Thoracic aorta (tissue), 2 donors: ENCODE measurements at regions not wholly inside any gene's neighbourhood (a gene's known extent, or its start where the extent isn't known, plus 50 kb on each side); places are given as distances from the start of the nearest gene placed in this dataset.

Experiments
- ATAC-seq: fragments of 150-250 bp; one replicate; pipeline ENCODE4 v1.8.0; 2017; ENCODE audit warnings: low read depth; ENCODE audit not compliant: insufficient number of reproducible peaks, low FRiP score
- DNase-seq: peaks from one replicate; pipeline ENCODE4 v3.0.0-alpha.2; 2020; ENCODE audit warnings: low spot score
- H3K27ac ChIP-seq, 2 donors: fragments of 200-600 bp; sonication (generic); 1 replicate in 1 of 2; 2 replicates in 1 of 2; pipeline ENCODE4 v1.5.1; 2016; ENCODE audit warnings: mild to moderate bottlenecking in 2 of 2, moderate library complexity in 2 of 2
- H3K27me3 ChIP-seq: fragments of 200-600 bp; sonication (generic); replicated peaks from 2 replicates; pipeline ENCODE4 v1.6.0; 2016; ENCODE audit warnings: mild to moderate bottlenecking; ENCODE audit not compliant: insufficient read depth
- H3K36me3 ChIP-seq: fragments of 200-600 bp; sonication (generic); one replicate; pipeline ENCODE4 v1.5.1; 2016
- H3K4me1 ChIP-seq, 2 donors: fragments of 200-600 bp; sonication (generic); 1 replicate in 1 of 2; 2 replicates in 1 of 2; pipeline versions ENCODE4 v1.5.1 to v1.6.0; 2016; ENCODE audit warnings: low read depth in 2 of 2, mild to moderate bottlenecking in 1 of 2; ENCODE audit not compliant: control insufficient read depth in 1 of 2
- H3K4me3 ChIP-seq: fragments of 200-600 bp; sonication (generic); 2 replicates; pipeline ENCODE4 v1.5.1; 2016; ENCODE audit warnings: mild to moderate bottlenecking
- H3K9me3 ChIP-seq: fragments of 200-600 bp; sonication (generic); 2 replicates; pipeline ENCODE4 v1.5.1; 2016
- CTCF ChIP-seq: fragments of 200-600 bp; sonication (generic); IDR thresholded peaks from one replicate; pipeline ENCODE4 v1.5.1; 2019; ENCODE audit warnings: antibody characterized with exemption

- no peak for ATAC-seq
- no peak for TF ChIP-seq CTCF
- DNase-seq: no peak
These were observed 921.7 kb downstream of the TBL1XR1 start for GRCh38 chr3:176275538-176275937.

GRCh38 chr3:176275113-176275512 lies 922.2 kb downstream of the TBL1XR1 start:
- no peaks in the 10 kb centered on the region for H3K9me3 ChIP-seq
- no peaks in the 10 kb centered on the region for H3K36me3 ChIP-seq
- no peak for DNase-seq
- no peaks in the 10 kb centered on the region for H3K27me3 ChIP-seq
- H3K4me3 ChIP-seq: no peak overlapping the region
- no peaks in the 10 kb centered on the region for H3K4me1 ChIP-seq
- H3K27ac ChIP-seq: no peak overlapping the region
- no peak for TF ChIP-seq CTCF
- no peak for ATAC-seq

More at GRCh38 chr3:176275538-176275937, 921.7 kb downstream of the TBL1XR1 start:
- H3K27ac ChIP-seq: no peak overlapping the region
- H3K4me1 ChIP-seq: no peaks in the 10 kb centered on the region
- no peaks in the 10 kb centered on the region for H3K27me3 ChIP-seq
- H3K4me3 ChIP-seq: no peak overlapping the region
- H3K9me3 ChIP-seq: no peaks in the 10 kb centered on the region
- no peaks in the 10 kb centered on the region for H3K36me3 ChIP-seq

- Histone ChIP-seq H3K27me3 (no peaks in the 10 kb centered on the region), H3K4me3 (no peak overlapping the region), H3K9me3 (no peaks in the 10 kb centered on the region), H3K27ac (no peak overlapping the region), H3K4me1 (peaks cover 0 to 4% of the 10 kb centered on the region in 2 donors), H3K36me3 (no peaks in the 10 kb centered on the region)
- TF ChIP-seq CTCF: no peak
- DNase-seq (no peak), ATAC-seq (no peak)
These were observed 923.1 kb downstream of the TBL1XR1 start for GRCh38 chr3:176274161-176274560.

DNA sequence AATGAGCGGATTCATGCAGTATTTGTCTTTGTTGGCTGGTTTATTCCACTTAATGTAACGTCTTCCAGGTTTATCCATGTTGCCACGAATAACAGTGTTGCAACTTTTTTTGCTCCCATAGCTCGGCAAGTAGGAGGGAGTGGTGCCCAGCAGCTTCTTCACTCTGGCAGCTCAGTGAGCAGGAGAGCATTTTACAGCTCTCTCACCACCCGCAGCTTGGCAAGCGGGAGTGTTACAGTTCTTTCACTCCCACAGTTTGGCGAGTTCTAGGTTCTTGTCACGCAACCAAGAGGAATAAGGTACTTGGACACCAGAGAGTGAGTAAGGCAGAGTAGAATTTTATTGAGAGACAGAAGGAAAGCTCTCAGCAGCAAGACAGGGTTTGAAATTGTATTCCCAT lies 935.2 kb downstream of the TBL1XR1 start:
- H3K27ac ChIP-seq: no peak overlapping the region
- H3K4me3 ChIP-seq: no peak overlapping the region
- peaks cover 8% of the 10 kb centered on the region for H3K9me3 ChIP-seq
- H3K36me3 ChIP-seq: no peaks in the 10 kb centered on the region
- TF ChIP-seq CTCF: no peak
- H3K27me3 ChIP-seq: no peaks in the 10 kb centered on the region
- no peak for DNase-seq
- H3K4me1 ChIP-seq: no peaks in the 10 kb centered on the region
- ATAC-seq: no peak

GRCh38 chr3:176247191-176247590 lies 950.1 kb downstream of the TBL1XR1 start:
- no peak for TF ChIP-seq CTCF
- ATAC-seq (no peak), DNase-seq (no peak)
- Histone ChIP-seq H3K9me3 (no peaks in the 10 kb centered on the region), H3K27ac (no peak overlapping the region), H3K27me3 (no peaks in the 10 kb centered on the region), H3K4me3 (no peak overlapping the region), H3K4me1 (no peaks in the 10 kb centered on the region), H3K36me3 (no peaks in the 10 kb centered on the region)
